ENCODE measurements at regions not wholly inside any gene's neighbourhood (a gene's known extent, or its start where the extent isn't known, plus 50 kb on each side); places are given as distances from the start of the nearest gene placed in this dataset.

GRCh38 chr7:110454713-110455112 lies 636.2 kb upstream of the LRRN3 start:
- no peak for TF ChIP-seq POLR2A (IDR thresholded peaks at IDR 0.05)
- TF ChIP-seq CTCF (IDR thresholded peaks at IDR 0.05): no peak
